ENCODE measurements at regions not wholly inside any gene's neighbourhood (a gene's known extent, or its start where the extent isn't known, plus 50 kb on each side); places are given as distances from the start of the nearest gene placed in this dataset.

GRCh38 chr5:111859031-111859430, 102.0 kb upstream of the NREP start:
- no peak for TF ChIP-seq CTCF (IDR thresholded peaks at IDR 0.05; ENCODE audit: low read depth, low read length)
- DNase-seq (ENCODE audit: low read depth in 2 of 2), result peak; percentile 73 to 84
- H3K4me3 ChIP-seq (replicated peaks in 1 of 2; ENCODE audit: low read depth in 2 of 2, low read length in 2 of 2), result no peak overlapping the region

GRCh38 chr5:111857623-111858022, 100.6 kb upstream of the NREP start:
- DNase-seq (ENCODE audit: low read depth in 2 of 2), result peak; percentile 32 to 51
- TF ChIP-seq CTCF (IDR thresholded peaks at IDR 0.05; ENCODE audit: low read depth, low read length), result peak; percentile 24
- no peak overlapping the region for H3K4me3 ChIP-seq (replicated peaks in 1 of 2; ENCODE audit: low read depth in 2 of 2, low read length in 2 of 2)

GRCh38 chr5:111856876-111857466, 100.0 kb upstream of the NREP start:
- TF ChIP-seq CTCF (IDR thresholded peaks at IDR 0.05; ENCODE audit: low read depth, low read length), result no peak
- DNase-seq (ENCODE audit: low read depth in 2 of 2), result no peak
- no peak overlapping the region for H3K4me3 ChIP-seq (replicated peaks in 1 of 2; ENCODE audit: low read depth in 2 of 2, low read length in 2 of 2)

- no peak for TF ChIP-seq CTCF (IDR thresholded peaks at IDR 0.05; ENCODE audit: low read depth, low read length)
- DNase-seq (ENCODE audit: low read depth in 2 of 2), result no peak
Measured at GRCh38 chr5:111855356-111855755, 98.4 kb upstream of the NREP start.

GRCh38 chr5:111854186-111854585, 97.2 kb upstream of the NREP start:
- no peak for DNase-seq (ENCODE audit: low read depth in 2 of 2)
- H3K4me3 ChIP-seq (replicated peaks in 1 of 2; ENCODE audit: low read depth in 2 of 2, low read length in 2 of 2), result no peak overlapping the region
- TF ChIP-seq CTCF (IDR thresholded peaks at IDR 0.05; ENCODE audit: low read depth, low read length), result no peak

More at GRCh38 chr5:111855356-111855755, 98.4 kb upstream of the NREP start:
- H3K4me3 ChIP-seq (replicated peaks in 1 of 2; ENCODE audit: low read depth in 2 of 2, low read length in 2 of 2), result no peak overlapping the region

- DNase-seq (ENCODE audit: low read depth in 2 of 2), result peak; percentile 55 to 66
- no peak overlapping the region for H3K4me3 ChIP-seq (replicated peaks in 1 of 2; ENCODE audit: low read depth in 2 of 2, low read length in 2 of 2)
- no peak for TF ChIP-seq CTCF (IDR thresholded peaks at IDR 0.05; ENCODE audit: low read depth, low read length)
Measured at GRCh38 chr5:111853748-111854147, 96.8 kb upstream of the NREP start.

Measured in cardiac fibroblast (primary cell).